Left renal cortex interstitium (tissue), 4 donors: ENCODE measurements at regions not wholly inside any gene's neighbourhood (a gene's known extent, or its start where the extent isn't known, plus 50 kb on each side); places are given as distances from the start of the nearest gene placed in this dataset.
"Not testable (repeated sequence)": the region's sequence is repeated elsewhere in the genome, so short reads cannot be mapped to it uniquely, and the experiment has no call there.

Source experiments
- DNase-seq, 4 donors: peaks; one replicate each; pipeline ENCODE4 v3.0.0-alpha.2; 2013; ENCODE audit warnings: low read depth in 4 of 4, low spot score in 2 of 4, missing footprints in 1 of 4

GRCh38 chr4:134914250-134914649, 712.7 kb upstream of the PABPC4L start:
- DNase-seq = not testable (repeated sequence)

GRCh38 chr4:134911941-134912340, 710.4 kb upstream of the PABPC4L start:
- no peak for DNase-seq

GRCh38 chr4:134906404-134907023, 704.9 kb upstream of the PABPC4L start:
- peak in 2 of 4 donors; percentile 6 to 9 for DNase-seq

GRCh38 chr4:134905061-134905460, 703.5 kb upstream of the PABPC4L start:
- no peak for DNase-seq

GRCh38 chr4:134888156-134888555, 686.6 kb upstream of the PABPC4L start:
- no peak for DNase-seq

- no peak for DNase-seq
Observed at GRCh38 chr4:134885436-134885835, 683.8 kb upstream of the PABPC4L start.

- no peak for DNase-seq
Observed at GRCh38 chr4:134883831-134884449, 682.4 kb upstream of the PABPC4L start.

- DNase-seq = no peak
Observed at GRCh38 chr4:134879019-134879418, 677.4 kb upstream of the PABPC4L start.

- no peak for DNase-seq
Observed at GRCh38 chr4:134867027-134867426, 665.4 kb upstream of the PABPC4L start.

- no peak for DNase-seq
Observed at GRCh38 chr4:134865675-134866074, 664.1 kb upstream of the PABPC4L start.

- no peak for DNase-seq
Observed at GRCh38 chr4:134862116-134862515, 660.5 kb upstream of the PABPC4L start.

- DNase-seq = no peak
Observed at GRCh38 chr4:134848681-134849080, 647.1 kb upstream of the PABPC4L start.

GRCh38 chr4:134830741-134831140, 629.2 kb upstream of the PABPC4L start:
- DNase-seq = not testable (repeated sequence)

- DNase-seq = no peak
Observed at GRCh38 chr4:134812611-134813010, 611.0 kb upstream of the PABPC4L start.

- no peak for DNase-seq
Observed at GRCh38 chr4:134807231-134807745, 605.7 kb upstream of the PABPC4L start.

GRCh38 chr4:134798573-134798972, 597.0 kb upstream of the PABPC4L start:
- DNase-seq = no peak

- no peak for DNase-seq
Observed at GRCh38 chr4:134787315-134787714, 585.7 kb upstream of the PABPC4L start.

GRCh38 chr4:134780244-134780643, 578.7 kb upstream of the PABPC4L start:
- DNase-seq = peak in 1 of 4 donors; percentile 13

GRCh38 chr4:134777606-134778005, 576.0 kb upstream of the PABPC4L start:
- no peak for DNase-seq

GRCh38 chr4:134773497-134774000, 572.0 kb upstream of the PABPC4L start:
- DNase-seq = no peak

GRCh38 chr4:134762053-134762452, 560.5 kb upstream of the PABPC4L start:
- no peak for DNase-seq

GRCh38 chr4:134756421-134756820, 554.8 kb upstream of the PABPC4L start:
- DNase-seq = no peak
